ENCODE measurements at regions not wholly inside any gene's neighbourhood (a gene's known extent, or its start where the extent isn't known, plus 50 kb on each side); places are given as distances from the start of the nearest gene placed in this dataset.
"Not testable (repeated sequence)": the region's sequence is repeated elsewhere in the genome, so short reads cannot be mapped to it uniquely, and the experiment has no call there.

- H3K4me3 ChIP-seq (ENCODE audit: low read depth, poor library complexity, severe bottlenecking) = no peak overlapping the region
- no peak for DNase-seq (ENCODE audit: low spot score in 2 of 2)
- intact Hi-C loops (cut with DNase I; ENCODE audit: low total_unique reads) = no loop called here
- TF ChIP-seq POLR2A (IDR thresholded peaks at IDR 0.05) (no peak), CTCF (IDR thresholded peaks at IDR 0.05) (no peak)
These were observed 474.3 kb downstream of the FAT4 start for GRCh38 chr4:125789023-125789422.

- TF ChIP-seq POLR2A (IDR thresholded peaks at IDR 0.05) (no peak), CTCF (IDR thresholded peaks at IDR 0.05) (no peak)
- no peak overlapping the region for H3K4me3 ChIP-seq (ENCODE audit: low read depth, poor library complexity, severe bottlenecking)
- WGBS, 2 donors = 85% methylated on average over 2 of the region's 2 CpGs
- intact Hi-C loops (cut with DNase I; ENCODE audit: low total_unique reads) = no loop called here
- no peak for DNase-seq (ENCODE audit: low spot score in 2 of 2)
These were observed 477.1 kb downstream of the FAT4 start for GRCh38 chr4:125791896-125792295.

GRCh38 chr4:125794989-125795388 is 480.2 kb downstream of the FAT4 start:
- H3K4me3 ChIP-seq (ENCODE audit: low read depth, poor library complexity, severe bottlenecking) = no peak overlapping the region
- WGBS, 2 donors = 53 to 59% methylated on average over 1 of the region's 1 CpG
- TF ChIP-seq CTCF (IDR thresholded peaks at IDR 0.05) (no peak), POLR2A (IDR thresholded peaks at IDR 0.05) (no peak)
- DNase-seq (ENCODE audit: low spot score in 2 of 2) = no peak
- intact Hi-C loops (cut with DNase I; ENCODE audit: low total_unique reads) = no loop called here

- no peak for DNase-seq (ENCODE audit: low spot score in 2 of 2)
- TF ChIP-seq POLR2A (IDR thresholded peaks at IDR 0.05) = no peak
- TF ChIP-seq CTCF (IDR thresholded peaks at IDR 0.05) = no peak
- intact Hi-C loops (cut with DNase I; ENCODE audit: low total_unique reads) = no loop called here
- WGBS, 2 donors = 56% methylated on average over 2 of the region's 2 CpGs
- no peak overlapping the region for H3K4me3 ChIP-seq (ENCODE audit: low read depth, poor library complexity, severe bottlenecking)
These were observed 481.4 kb downstream of the FAT4 start for GRCh38 chr4:125796138-125796537.

GRCh38 chr4:125797621-125798020 is 482.9 kb downstream of the FAT4 start:
- intact Hi-C loops (cut with DNase I; ENCODE audit: low total_unique reads); DNase-seq (ENCODE audit: low spot score in 2 of 2); H3K4me3 ChIP-seq (ENCODE audit: low read depth, poor library complexity, severe bottlenecking): not testable (repeated sequence)
- WGBS, 2 donors = 79 to 85% methylated on average over 4 of the region's 4 CpGs

GRCh38 chr4:125801373-125801772 is 486.6 kb downstream of the FAT4 start:
- WGBS, 2 donors = 75 to 76% methylated on average over 4 of the region's 4 CpGs

More at GRCh38 chr4:125801373-125801772, 486.6 kb downstream of the FAT4 start:
- intact Hi-C loops (cut with DNase I; ENCODE audit: low total_unique reads) = loop anchor here (10.0 kb wide), 1 partner anchor 1237 kb away; no protein-coding TSS in a partner anchor
- TF ChIP-seq CTCF (IDR thresholded peaks at IDR 0.05) = no peak
- no peak for TF ChIP-seq POLR2A (IDR thresholded peaks at IDR 0.05)
- DNase-seq (ENCODE audit: low spot score in 2 of 2) = no peak
- H3K4me3 ChIP-seq (ENCODE audit: low read depth, poor library complexity, severe bottlenecking) = no peak overlapping the region

Measured in lower leg skin (tissue), 4 donors.